Skin of body (tissue), 1 donor: ENCODE measurements at regions not wholly inside any gene's neighbourhood (a gene's known extent, or its start where the extent isn't known, plus 50 kb on each side); places are given as distances from the start of the nearest gene placed in this dataset.
"Not testable (repeated sequence)": the region's sequence is repeated elsewhere in the genome, so short reads cannot be mapped to it uniquely, and the experiment has no call there.

Source experiments
- DNase-seq: peaks from one replicate; lab custom pipeline; 2025; lab: John Stamatoyannopoulos, UW

GRCh38 chr2:195572895-195573683, 83.9 kb upstream of the SLC39A10 start:
- no peak for DNase-seq

GRCh38 chr2:195570329-195570728, 86.7 kb upstream of the SLC39A10 start:
- no peak for DNase-seq

- DNase-seq: no peak
Observed at GRCh38 chr2:195569255-195569654, 87.8 kb upstream of the SLC39A10 start.

- DNase-seq: not testable (repeated sequence)
Observed at GRCh38 chr2:195564625-195565135, 92.3 kb upstream of the SLC39A10 start.

- DNase-seq: no peak
Observed at GRCh38 chr2:195563857-195564512, 93.0 kb upstream of the SLC39A10 start.

- DNase-seq: no peak
Observed at GRCh38 chr2:195562570-195563566, 94.2 kb upstream of the SLC39A10 start.

GRCh38 chr2:195561116-195561921, 95.7 kb upstream of the SLC39A10 start:
- no peak for DNase-seq

GRCh38 chr2:195560209-195560895, 96.7 kb upstream of the SLC39A10 start:
- DNase-seq: no peak

GRCh38 chr2:195559431-195559914, 97.6 kb upstream of the SLC39A10 start:
- no peak for DNase-seq

GRCh38 chr2:195555971-195556370, 101.1 kb upstream of the SLC39A10 start:
- no peak for DNase-seq

GRCh38 chr2:195552581-195552980, 104.4 kb upstream of the SLC39A10 start:
- DNase-seq: no peak

- DNase-seq: no peak
Observed at GRCh38 chr2:195548198-195548940, 108.7 kb upstream of the SLC39A10 start.

GRCh38 chr2:195547268-195547840, 109.7 kb upstream of the SLC39A10 start:
- not testable (repeated sequence) for DNase-seq

GRCh38 chr2:195545811-195546210, 111.2 kb upstream of the SLC39A10 start:
- no peak for DNase-seq

- no peak for DNase-seq
Observed at GRCh38 chr2:195543902-195544894, 112.8 kb upstream of the SLC39A10 start.

GRCh38 chr2:195543063-195543462, 114.0 kb upstream of the SLC39A10 start:
- DNase-seq: no peak

GRCh38 chr2:195542067-195542466, 115.0 kb upstream of the SLC39A10 start:
- DNase-seq: no peak

- DNase-seq: no peak
Observed at GRCh38 chr2:195538937-195539336, 118.1 kb upstream of the SLC39A10 start.
